ENCODE measurements at regions not wholly inside any gene's neighbourhood (a gene's known extent, or its start where the extent isn't known, plus 50 kb on each side); places are given as distances from the start of the nearest gene placed in this dataset.

- Histone ChIP-seq H3K9me3 (ENCODE audit: control extremely low read depth in 1 of 5, control insufficient read depth in 4 of 5, insufficient read depth in 2 of 5, low read depth in 1 of 5, low read length in 4 of 5) (no peaks in the 10 kb centered on the region), H3K27me3 (replicated peaks in 2 of 5; ENCODE audit: control insufficient read depth in 4 of 5, insufficient read depth in 5 of 5, low read length in 4 of 5) (no peaks in the 10 kb centered on the region), H3K36me3 (ENCODE audit: control insufficient read depth in 4 of 4, insufficient read depth in 4 of 4, low read length in 3 of 4) (no peaks in the 10 kb centered on the region), H3K4me3 (ENCODE audit: control insufficient read depth in 1 of 7, extremely low read depth in 1 of 7, insufficient read depth in 4 of 7, low read depth in 2 of 7, low read length in 6 of 7) (no peak overlapping the region), H3K4me1 (ENCODE audit: control extremely low read depth in 1 of 4, control insufficient read depth in 4 of 4, insufficient read depth in 4 of 4, low read length in 3 of 4) (no peaks in the 10 kb centered on the region), H3K27ac (ENCODE audit: insufficient read depth in 1 of 2, low read depth in 1 of 2, low read length in 2 of 2, poor library complexity in 1 of 2, severe bottlenecking in 2 of 2) (no peak overlapping the region)
- WGBS (ENCODE audit: insufficient coverage) = 100% methylated on average over 1 of the region's 2 CpGs
- ChIA-PET POLR2A (no interaction called here), CTCF (no interaction called here)
- DNase-seq = no peak
Observed at GRCh38 chr10:105698592-105698991, 1057.5 kb downstream of the SORCS3 start.

GRCh38 chr10:105697290-105697780, 1056.2 kb downstream of the SORCS3 start:
- Histone ChIP-seq H3K9me3 (ENCODE audit: control extremely low read depth in 1 of 5, control insufficient read depth in 4 of 5, insufficient read depth in 2 of 5, low read depth in 1 of 5, low read length in 4 of 5) (no peaks in the 10 kb centered on the region), H3K27ac (ENCODE audit: insufficient read depth in 1 of 2, low read depth in 1 of 2, low read length in 2 of 2, poor library complexity in 1 of 2, severe bottlenecking in 2 of 2) (no peak overlapping the region), H3K27me3 (replicated peaks in 2 of 5; ENCODE audit: control insufficient read depth in 4 of 5, insufficient read depth in 5 of 5, low read length in 4 of 5) (no peaks in the 10 kb centered on the region), H3K4me1 (ENCODE audit: control extremely low read depth in 1 of 4, control insufficient read depth in 4 of 4, insufficient read depth in 4 of 4, low read length in 3 of 4) (no peaks in the 10 kb centered on the region), H3K4me3 (ENCODE audit: control insufficient read depth in 1 of 7, extremely low read depth in 1 of 7, insufficient read depth in 4 of 7, low read depth in 2 of 7, low read length in 6 of 7) (no peak overlapping the region), H3K36me3 (ENCODE audit: control insufficient read depth in 4 of 4, insufficient read depth in 4 of 4, low read length in 3 of 4) (no peaks in the 10 kb centered on the region)
- CTCF ChIA-PET = no interaction called here
- 75% methylated on average over 3 of the region's 3 CpGs for WGBS (ENCODE audit: insufficient coverage)
- POLR2A ChIA-PET = no interaction called here
- DNase-seq = no peak

- no peak for DNase-seq
- CTCF ChIA-PET = no interaction called here
- Histone ChIP-seq H3K4me1 (ENCODE audit: control extremely low read depth in 1 of 4, control insufficient read depth in 4 of 4, insufficient read depth in 4 of 4, low read length in 3 of 4) (no peaks in the 10 kb centered on the region), H3K4me3 (ENCODE audit: control insufficient read depth in 1 of 7, extremely low read depth in 1 of 7, insufficient read depth in 4 of 7, low read depth in 2 of 7, low read length in 6 of 7) (no peak overlapping the region), H3K36me3 (ENCODE audit: control insufficient read depth in 4 of 4, insufficient read depth in 4 of 4, low read length in 3 of 4) (no peaks in the 10 kb centered on the region), H3K9me3 (ENCODE audit: control extremely low read depth in 1 of 5, control insufficient read depth in 4 of 5, insufficient read depth in 2 of 5, low read depth in 1 of 5, low read length in 4 of 5) (no peaks in the 10 kb centered on the region), H3K27ac (ENCODE audit: insufficient read depth in 1 of 2, low read depth in 1 of 2, low read length in 2 of 2, poor library complexity in 1 of 2, severe bottlenecking in 2 of 2) (no peak overlapping the region), H3K27me3 (replicated peaks in 2 of 5; ENCODE audit: control insufficient read depth in 4 of 5, insufficient read depth in 5 of 5, low read length in 4 of 5) (no peaks in the 10 kb centered on the region)
- WGBS (ENCODE audit: insufficient coverage) = 25% methylated on average over 1 of the region's 1 CpG
- POLR2A ChIA-PET = no interaction called here
Observed at GRCh38 chr10:105691811-105692210, 1050.7 kb downstream of the SORCS3 start.

- WGBS (ENCODE audit: insufficient coverage) = 43% methylated on average over 1 of the region's 3 CpGs
- no peak overlapping the region for H3K4me3 ChIP-seq (ENCODE audit: control insufficient read depth in 1 of 7, extremely low read depth in 1 of 7, insufficient read depth in 4 of 7, low read depth in 2 of 7, low read length in 6 of 7)
- CTCF ChIA-PET = no interaction called here
- POLR2A ChIA-PET = no interaction called here
- H3K27ac ChIP-seq (ENCODE audit: insufficient read depth in 1 of 2, low read depth in 1 of 2, low read length in 2 of 2, poor library complexity in 1 of 2, severe bottlenecking in 2 of 2) = no peak overlapping the region
- DNase-seq = no peak
- H3K4me1 ChIP-seq (ENCODE audit: control extremely low read depth in 1 of 4, control insufficient read depth in 4 of 4, insufficient read depth in 4 of 4, low read length in 3 of 4) = no peaks in the 10 kb centered on the region
- H3K36me3 ChIP-seq (ENCODE audit: control insufficient read depth in 4 of 4, insufficient read depth in 4 of 4, low read length in 3 of 4) = no peaks in the 10 kb centered on the region
- peaks cover 0 to 3% (median 0%) of the 10 kb centered on the region in 5 experiments for H3K9me3 ChIP-seq (ENCODE audit: control extremely low read depth in 1 of 5, control insufficient read depth in 4 of 5, insufficient read depth in 2 of 5, low read depth in 1 of 5, low read length in 4 of 5)
- no peaks in the 10 kb centered on the region for H3K27me3 ChIP-seq (replicated peaks in 2 of 5; ENCODE audit: control insufficient read depth in 4 of 5, insufficient read depth in 5 of 5, low read length in 4 of 5)
Observed at GRCh38 chr10:105682911-105683310, 1041.8 kb downstream of the SORCS3 start.

GRCh38 chr10:105681051-105681450, 1040.0 kb downstream of the SORCS3 start:
- POLR2A ChIA-PET = no interaction called here
- DNase-seq = no peak
- Histone ChIP-seq H3K27me3 (replicated peaks in 2 of 5; ENCODE audit: control insufficient read depth in 4 of 5, insufficient read depth in 5 of 5, low read length in 4 of 5) (no peaks in the 10 kb centered on the region), H3K4me3 (ENCODE audit: control insufficient read depth in 1 of 7, extremely low read depth in 1 of 7, insufficient read depth in 4 of 7, low read depth in 2 of 7, low read length in 6 of 7) (no peak overlapping the region), H3K27ac (ENCODE audit: insufficient read depth in 1 of 2, low read depth in 1 of 2, low read length in 2 of 2, poor library complexity in 1 of 2, severe bottlenecking in 2 of 2) (no peak overlapping the region), H3K9me3 (ENCODE audit: control extremely low read depth in 1 of 5, control insufficient read depth in 4 of 5, insufficient read depth in 2 of 5, low read depth in 1 of 5, low read length in 4 of 5) (peaks cover 0 to 3% (median 0%) of the 10 kb centered on the region in 5 experiments), H3K4me1 (ENCODE audit: control extremely low read depth in 1 of 4, control insufficient read depth in 4 of 4, insufficient read depth in 4 of 4, low read length in 3 of 4) (no peaks in the 10 kb centered on the region), H3K36me3 (ENCODE audit: control insufficient read depth in 4 of 4, insufficient read depth in 4 of 4, low read length in 3 of 4) (no peaks in the 10 kb centered on the region)
- WGBS (ENCODE audit: insufficient coverage) = 94% methylated on average over 4 of the region's 5 CpGs
- CTCF ChIA-PET = no interaction called here

- CTCF ChIA-PET = no interaction called here
- peaks cover 0 to 3% (median 0%) of the 10 kb centered on the region in 5 experiments for H3K9me3 ChIP-seq (ENCODE audit: control extremely low read depth in 1 of 5, control insufficient read depth in 4 of 5, insufficient read depth in 2 of 5, low read depth in 1 of 5, low read length in 4 of 5)
- H3K27me3 ChIP-seq (replicated peaks in 2 of 5; ENCODE audit: control insufficient read depth in 4 of 5, insufficient read depth in 5 of 5, low read length in 4 of 5) = no peaks in the 10 kb centered on the region
- POLR2A ChIA-PET = no interaction called here
- no peak overlapping the region for H3K4me3 ChIP-seq (ENCODE audit: control insufficient read depth in 1 of 7, extremely low read depth in 1 of 7, insufficient read depth in 4 of 7, low read depth in 2 of 7, low read length in 6 of 7)
- DNase-seq = no peak
- H3K27ac ChIP-seq (ENCODE audit: insufficient read depth in 1 of 2, low read depth in 1 of 2, low read length in 2 of 2, poor library complexity in 1 of 2, severe bottlenecking in 2 of 2) = no peak overlapping the region
- H3K4me1 ChIP-seq (ENCODE audit: control extremely low read depth in 1 of 4, control insufficient read depth in 4 of 4, insufficient read depth in 4 of 4, low read length in 3 of 4) = no peaks in the 10 kb centered on the region
- 91% methylated on average over 1 of the region's 1 CpG for WGBS (ENCODE audit: insufficient coverage)
- no peaks in the 10 kb centered on the region for H3K36me3 ChIP-seq (ENCODE audit: control insufficient read depth in 4 of 4, insufficient read depth in 4 of 4, low read length in 3 of 4)
Observed at GRCh38 chr10:105679781-105680180, 1038.7 kb downstream of the SORCS3 start.

GRCh38 chr10:105675333-105675732, 1034.2 kb downstream of the SORCS3 start:
- 100% methylated on average over 1 of the region's 1 CpG for WGBS (ENCODE audit: insufficient coverage)
- no peak overlapping the region for H3K27ac ChIP-seq (ENCODE audit: insufficient read depth in 1 of 2, low read depth in 1 of 2, low read length in 2 of 2, poor library complexity in 1 of 2, severe bottlenecking in 2 of 2)
- no peaks in the 10 kb centered on the region for H3K27me3 ChIP-seq (replicated peaks in 2 of 5; ENCODE audit: control insufficient read depth in 4 of 5, insufficient read depth in 5 of 5, low read length in 4 of 5)
- H3K36me3 ChIP-seq (ENCODE audit: control insufficient read depth in 4 of 4, insufficient read depth in 4 of 4, low read length in 3 of 4) = no peaks in the 10 kb centered on the region
- DNase-seq = no peak
- ChIA-PET CTCF (no interaction called here), POLR2A (no interaction called here)
- H3K4me3 ChIP-seq (ENCODE audit: control insufficient read depth in 1 of 7, extremely low read depth in 1 of 7, insufficient read depth in 4 of 7, low read depth in 2 of 7, low read length in 6 of 7) = no peak overlapping the region
- H3K9me3 ChIP-seq (ENCODE audit: control extremely low read depth in 1 of 5, control insufficient read depth in 4 of 5, insufficient read depth in 2 of 5, low read depth in 1 of 5, low read length in 4 of 5) = peaks cover 0 to 11% (median 0%) of the 10 kb centered on the region in 5 experiments
- no peaks in the 10 kb centered on the region for H3K4me1 ChIP-seq (ENCODE audit: control extremely low read depth in 1 of 4, control insufficient read depth in 4 of 4, insufficient read depth in 4 of 4, low read length in 3 of 4)
